RWPE2 (cell line): ENCODE measurements at regions not wholly inside any gene's neighbourhood (a gene's known extent, or its start where the extent isn't known, plus 50 kb on each side); places are given as distances from the start of the nearest gene placed in this dataset.

Source experiments
- ATAC-seq: fragments of 200-7000 bp; cut with Tn5 transposase; 3 replicates; pipeline ENCODE4 v1.9.1; 2021; ENCODE audit warnings: low read depth
- DNase-seq: peaks from one replicate; pipeline ENCODE4 v3.0.0-alpha.2; 2020; ENCODE audit warnings: low spot score
- H3K27ac ChIP-seq: fragments of 450-650 bp; 2 replicates; pipeline ENCODE4 v1.5.1; 2017; ENCODE audit warnings: mild to moderate bottlenecking; ENCODE audit not compliant: poor library complexity, severe bottlenecking
- H3K27me3 ChIP-seq: fragments of 250-450 bp; sonication (Bioruptor Pico); 2 replicates; pipeline ENCODE4 v1.5.1; 2021; ENCODE audit warnings: mild to moderate bottlenecking, moderate library complexity; ENCODE audit not compliant: insufficient read depth, poor library complexity, severe bottlenecking
- H3K36me3 ChIP-seq: fragments of 250-450 bp; sonication (Bioruptor Pico); 2 replicates; pipeline ENCODE4 v1.5.1; 2020; ENCODE audit warnings: low read depth, mild to moderate bottlenecking, moderate library complexity
- H3K4me1 ChIP-seq: fragments of 250-450 bp; sonication (Bioruptor Pico); 2 replicates; pipeline ENCODE4 v1.5.1; 2021; ENCODE audit warnings: mild to moderate bottlenecking, moderate library complexity; ENCODE audit not compliant: insufficient read depth, poor library complexity, severe bottlenecking
- H3K4me3 ChIP-seq: fragments of 250-450 bp; sonication (Bioruptor Pico); 2 replicates; pipeline ENCODE4 v1.5.1; 2021; ENCODE audit warnings: mild to moderate bottlenecking, moderate library complexity; ENCODE audit not compliant: severe bottlenecking
- H3K9me3 ChIP-seq: fragments of 250-450 bp; sonication (Bioruptor Pico); 2 replicates; pipeline ENCODE4 v1.5.1; 2021; ENCODE audit warnings: mild to moderate bottlenecking, moderate library complexity; ENCODE audit not compliant: severe bottlenecking
- CTCF ChIP-seq: fragments of 450-650 bp; IDR thresholded peaks from one replicate; pipeline ENCODE4 v1.5.1; 2017; ENCODE audit warnings: mild to moderate bottlenecking, moderate library complexity; ENCODE audit not compliant: poor library complexity, severe bottlenecking

GRCh38 chrX:37926700-37927099, 79.3 kb upstream of the DYNLT3 start:
- no peaks in the 10 kb centered on the region for H3K27me3 ChIP-seq
- ATAC-seq (no peak), DNase-seq (no peak)
- no peak overlapping the region for H3K4me3 ChIP-seq
- no peak overlapping the region for H3K27ac ChIP-seq
- peak; percentile 53 for TF ChIP-seq CTCF
- no peaks in the 10 kb centered on the region for H3K36me3 ChIP-seq
- H3K4me1 ChIP-seq, result peaks cover 5% of the 10 kb centered on the region
- no peaks in the 10 kb centered on the region for H3K9me3 ChIP-seq

- H3K9me3 ChIP-seq, result no peaks in the 10 kb centered on the region
- no peak for TF ChIP-seq CTCF
- no peaks in the 10 kb centered on the region for H3K27me3 ChIP-seq
- H3K4me3 ChIP-seq, result no peak overlapping the region
- H3K4me1 ChIP-seq, result no peaks in the 10 kb centered on the region
- H3K36me3 ChIP-seq, result no peaks in the 10 kb centered on the region
- DNase-seq (no peak), ATAC-seq (no peak)
- H3K27ac ChIP-seq, result no peak overlapping the region
Observed at GRCh38 chrX:37942170-37942569, 64.2 kb upstream of the SYTL5 start.

GRCh38 chrX:37943554-37944344, 62.6 kb upstream of the SYTL5 start:
- Histone ChIP-seq H3K9me3 (no peaks in the 10 kb centered on the region), H3K27me3 (no peaks in the 10 kb centered on the region), H3K36me3 (no peaks in the 10 kb centered on the region), H3K27ac (no peak overlapping the region), H3K4me1 (no peaks in the 10 kb centered on the region), H3K4me3 (no peak overlapping the region)
- TF ChIP-seq CTCF, result no peak
- DNase-seq (no peak), ATAC-seq (no peak)

- H3K4me1 ChIP-seq, result no peaks in the 10 kb centered on the region
- DNase-seq (no peak), ATAC-seq (no peak)
- no peaks in the 10 kb centered on the region for H3K36me3 ChIP-seq
- no peak overlapping the region for H3K27ac ChIP-seq
- no peaks in the 10 kb centered on the region for H3K27me3 ChIP-seq
- H3K9me3 ChIP-seq, result no peaks in the 10 kb centered on the region
- no peak overlapping the region for H3K4me3 ChIP-seq
- no peak for TF ChIP-seq CTCF
Observed at GRCh38 chrX:37946197-37946596, 60.2 kb upstream of the SYTL5 start.

- no peaks in the 10 kb centered on the region for H3K4me1 ChIP-seq
- no peak overlapping the region for H3K4me3 ChIP-seq
- H3K27ac ChIP-seq, result no peak overlapping the region
- no peak for TF ChIP-seq CTCF
- no peaks in the 10 kb centered on the region for H3K36me3 ChIP-seq
- no peaks in the 10 kb centered on the region for H3K27me3 ChIP-seq
- no peak for DNase-seq
- no peaks in the 10 kb centered on the region for H3K9me3 ChIP-seq
- ATAC-seq, result no peak
Observed at GRCh38 chrX:37955273-37955672, 51.1 kb upstream of the SYTL5 start.
